HG02840 (cell line): ENCODE measurements at regions not wholly inside any gene's neighbourhood (a gene's known extent, or its start where the extent isn't known, plus 50 kb on each side); places are given as distances from the start of the nearest gene placed in this dataset.

ENCODE experiments used
- ATAC-seq: cut with Tn5 transposase; IDR thresholded peaks from one replicate; pipeline ENCODE4 v1.9.1; 2021; ENCODE audit warnings: mild to moderate bottlenecking, moderate library complexity, moderate number of reproducible peaks; ENCODE audit not compliant: unreplicated experiment, low FRiP score

DNA sequence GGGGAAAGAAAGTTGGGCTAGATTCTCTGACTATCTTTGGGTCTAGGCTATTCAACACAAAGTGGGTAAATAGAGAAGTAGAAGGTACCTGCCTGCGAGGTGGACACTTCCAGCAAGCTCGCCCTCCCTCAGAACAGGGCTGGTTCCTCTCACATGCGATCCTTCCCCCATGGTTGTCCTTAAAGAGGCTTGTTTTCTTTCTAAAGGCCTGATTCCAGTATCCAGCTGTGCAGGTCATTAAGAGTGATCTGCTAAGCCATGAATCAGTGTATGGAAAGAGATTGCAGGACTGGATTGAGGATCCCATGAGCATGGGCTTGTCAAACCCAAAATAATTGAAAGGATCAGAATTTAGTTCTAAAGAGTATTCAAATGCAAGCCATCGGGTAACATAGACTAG lies 189.0 kb downstream of the URB2 start:
- ATAC-seq = no peak

DNA sequence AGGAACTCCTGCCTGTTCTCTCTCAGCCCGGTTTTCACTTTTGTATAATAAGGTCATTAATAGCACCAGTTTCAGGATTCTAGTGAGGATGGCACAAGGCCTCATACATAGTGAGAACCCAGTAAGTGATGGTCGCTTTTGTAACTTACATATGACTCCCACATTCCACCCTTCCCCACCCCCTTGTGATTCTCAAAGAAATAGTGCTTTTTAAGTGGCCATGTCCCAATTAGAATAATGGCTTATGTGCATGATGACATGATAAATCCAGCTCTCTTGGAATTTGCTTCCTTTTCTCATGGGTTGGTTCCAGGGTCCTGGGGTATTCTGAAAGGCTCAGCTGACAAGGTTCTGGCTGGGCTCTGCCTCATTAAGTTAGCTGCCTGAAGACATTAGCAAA lies 189.9 kb downstream of the URB2 start:
- no peak for ATAC-seq

DNA sequence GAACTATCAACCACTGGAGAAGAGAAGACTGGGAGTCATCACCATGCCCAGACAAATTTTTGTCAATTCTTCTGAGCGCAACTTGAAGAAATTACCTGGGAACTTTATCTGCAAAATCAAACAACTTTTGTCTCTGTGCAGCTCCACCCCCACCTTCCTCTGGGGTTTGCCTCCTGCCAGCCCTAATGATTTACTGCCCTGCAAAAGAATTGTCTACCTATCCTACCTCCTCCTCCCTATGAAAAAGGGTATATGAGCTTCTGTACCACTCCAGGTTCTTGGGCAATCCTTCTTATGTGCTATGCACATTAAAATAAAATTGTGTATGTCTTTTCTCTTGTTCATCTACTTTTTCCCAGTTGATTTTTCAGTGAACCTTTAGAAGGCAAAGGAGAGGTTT lies 191.9 kb downstream of the URB2 start:
- ATAC-seq = no peak

GRCh38 chr1:229819091-229819490 lies 193.0 kb downstream of the URB2 start:
- no peak for ATAC-seq

DNA sequence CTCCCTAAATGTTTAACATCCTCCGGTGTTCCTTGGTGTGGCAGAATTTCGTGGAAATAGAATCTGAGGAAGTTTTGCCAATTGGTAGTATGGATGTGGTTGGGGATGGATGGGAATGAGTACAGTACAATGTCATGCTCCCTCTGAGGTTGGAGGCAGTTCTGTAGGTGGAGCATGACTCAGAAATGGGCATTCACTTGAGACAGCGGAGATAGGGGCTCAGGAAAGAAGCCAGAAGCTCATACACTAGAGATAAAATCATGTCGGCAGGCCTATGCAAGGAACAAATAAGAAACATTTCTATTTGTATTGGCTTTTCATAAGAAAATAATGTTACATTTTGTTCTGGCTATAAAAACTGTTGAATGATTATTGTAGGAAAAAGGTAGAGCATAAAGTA lies 196.0 kb downstream of the URB2 start:
- no peak for ATAC-seq

- no peak for ATAC-seq
These were observed 199.0 kb downstream of the URB2 start for GRCh38 chr1:229825042-229825441.

DNA sequence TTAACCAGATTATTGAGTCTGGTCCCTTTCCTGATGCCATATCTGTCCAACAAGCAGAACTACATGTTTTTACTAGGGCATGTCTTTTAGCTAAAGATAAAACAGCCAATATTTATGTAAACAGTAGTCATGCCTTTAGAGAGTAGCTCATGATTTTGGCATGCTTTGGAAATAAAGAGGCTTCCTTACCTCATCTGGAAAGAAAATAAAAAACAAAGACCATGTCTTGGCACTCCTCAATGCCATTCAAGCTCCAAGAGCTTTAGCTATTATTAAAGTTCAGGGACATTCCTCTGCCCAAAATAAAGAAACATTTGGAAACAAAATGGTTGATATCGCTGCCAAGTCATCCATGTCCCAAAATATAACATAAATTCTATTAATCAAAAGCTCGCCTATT lies 202.4 kb downstream of the URB2 start:
- no peak for ATAC-seq

GRCh38 chr1:229832695-229833094 lies 206.6 kb downstream of the URB2 start:
- ATAC-seq = no peak

- no peak for ATAC-seq
These were observed 208.2 kb downstream of the URB2 start for GRCh38 chr1:229834230-229834629.

- no peak for ATAC-seq
These were observed 209.2 kb downstream of the URB2 start for GRCh38 chr1:229835226-229835625.

DNA sequence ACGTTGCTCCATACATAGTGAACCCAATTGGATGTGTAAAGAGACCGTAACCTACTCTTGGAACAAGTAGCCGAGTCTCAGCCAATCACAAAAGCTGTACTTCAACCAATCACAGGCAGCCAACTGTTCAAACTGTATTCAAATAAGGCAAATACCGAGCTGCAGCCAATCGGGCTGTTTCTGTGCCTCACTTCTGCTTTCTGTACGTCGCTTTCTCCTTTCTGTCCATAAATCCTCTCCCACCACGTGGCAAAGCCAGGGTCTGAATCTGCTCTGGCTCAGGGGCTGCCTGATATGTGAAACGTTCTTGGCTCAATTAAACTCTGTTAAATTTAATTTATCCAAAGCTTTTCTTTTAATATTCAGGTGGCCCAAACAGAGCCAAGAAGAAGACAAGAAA lies 210.3 kb downstream of the URB2 start:
- ATAC-seq = no peak

GRCh38 chr1:229838204-229838603 lies 212.2 kb downstream of the URB2 start:
- ATAC-seq = no peak

DNA sequence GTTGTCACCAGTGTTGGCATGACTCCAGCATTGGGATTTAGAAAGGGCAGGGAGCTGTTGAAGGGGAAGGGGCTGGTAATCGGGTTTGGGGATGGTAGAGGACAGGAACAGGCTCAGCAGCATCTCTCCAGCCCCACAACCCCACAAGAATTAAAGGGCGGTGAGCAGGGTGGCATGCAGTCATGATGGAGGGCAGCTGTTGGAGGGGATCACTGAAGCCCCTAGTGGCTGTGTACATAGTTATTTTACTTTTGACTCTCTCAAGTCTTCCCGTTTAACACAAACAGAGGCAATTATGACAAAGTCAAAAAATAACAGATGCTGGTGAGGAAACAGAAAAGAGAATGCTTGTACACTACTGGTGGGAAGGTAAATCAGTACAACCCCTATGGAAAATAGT lies 213.8 kb downstream of the URB2 start:
- no peak for ATAC-seq

GRCh38 chr1:229841230-229841629 lies 215.2 kb downstream of the URB2 start:
- ATAC-seq = no peak

- no peak for ATAC-seq
These were observed 216.5 kb downstream of the URB2 start for GRCh38 chr1:229842302-229843255.

DNA sequence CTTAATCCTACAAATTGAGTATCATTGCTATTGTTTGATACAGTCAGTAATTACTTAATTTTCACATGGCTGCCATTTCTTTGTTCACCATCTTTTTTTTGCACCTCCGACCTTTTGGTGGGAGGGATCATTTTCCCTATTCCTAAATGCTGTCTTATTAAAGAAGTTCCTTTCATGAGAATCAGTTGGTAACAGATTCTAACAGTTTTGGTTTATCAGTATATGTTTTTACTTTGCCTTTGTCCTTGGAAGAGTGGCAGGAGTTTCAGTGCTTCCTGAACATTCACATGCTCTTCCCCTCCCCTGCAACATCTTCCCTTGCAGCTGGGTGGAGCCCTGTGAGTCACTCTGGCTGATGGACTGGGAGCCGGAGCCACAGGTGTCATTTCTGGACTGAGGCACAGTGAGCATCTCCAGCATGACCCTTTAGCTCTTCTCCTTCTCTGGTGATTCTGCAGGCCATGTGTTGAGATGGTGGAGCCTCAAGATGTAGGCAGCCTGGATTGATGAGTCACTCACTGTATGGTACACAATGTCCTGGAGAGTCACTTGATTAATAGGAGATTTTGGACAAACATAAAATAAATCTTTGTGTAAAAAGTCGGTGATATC lies 217.7 kb downstream of the URB2 start:
- no peak for ATAC-seq

DNA sequence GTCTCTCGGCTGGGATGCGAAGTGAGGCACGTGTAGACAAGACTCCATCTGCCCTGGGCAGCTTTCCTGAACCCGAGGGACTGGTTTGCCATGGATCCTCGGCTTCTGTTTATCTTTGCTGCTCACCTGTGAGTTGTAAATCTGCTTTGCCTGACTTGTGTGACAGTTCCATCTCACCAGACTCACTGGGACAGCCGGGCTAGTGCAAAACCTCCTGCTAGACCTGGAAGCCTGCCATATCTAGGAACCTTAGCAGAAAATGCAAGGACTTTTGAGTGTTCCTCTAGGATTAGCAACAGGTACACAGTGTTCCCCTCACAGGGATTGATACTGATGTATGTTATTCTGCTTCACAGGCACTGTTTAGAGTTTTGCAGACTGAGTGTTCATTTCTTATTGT lies 218.6 kb downstream of the URB2 start:
- no peak for ATAC-seq

DNA sequence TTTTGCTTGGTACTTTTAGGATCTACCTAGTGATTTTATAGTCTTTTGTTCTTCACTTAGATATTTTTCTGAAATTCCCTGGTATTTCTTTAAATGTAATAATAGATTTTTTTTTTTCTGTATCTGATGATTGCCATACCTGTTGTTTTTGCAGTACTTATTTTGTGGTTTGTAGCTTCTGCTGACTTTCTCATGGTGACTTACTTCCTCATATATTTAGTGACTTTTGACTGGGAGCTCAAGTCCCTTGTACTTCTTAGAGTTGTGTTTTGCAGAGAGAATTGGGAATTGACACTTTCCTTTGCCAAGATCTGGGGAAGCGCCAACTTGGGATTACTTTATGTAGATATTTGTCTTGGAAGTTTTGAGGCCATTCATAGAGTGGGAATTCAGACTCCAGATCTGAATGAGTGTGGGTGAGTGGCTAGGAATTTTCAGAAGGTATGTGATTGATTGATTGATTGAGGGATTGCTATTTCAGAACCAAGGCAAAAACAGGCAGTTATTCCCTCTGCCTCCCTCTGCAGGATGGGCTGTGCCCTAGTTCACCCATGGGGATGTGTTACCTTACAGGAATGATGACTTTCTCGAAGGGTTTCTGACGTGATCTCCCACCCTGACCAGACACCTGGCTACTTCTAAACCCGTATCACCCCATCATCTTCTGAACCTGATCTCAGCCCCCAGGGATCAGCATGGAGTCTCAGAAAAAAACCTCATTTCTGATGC lies 219.5 kb downstream of the URB2 start:
- no peak for ATAC-seq

- ATAC-seq = no peak
These were observed 220.3 kb downstream of the URB2 start for GRCh38 chr1:229846351-229846750.

DNA sequence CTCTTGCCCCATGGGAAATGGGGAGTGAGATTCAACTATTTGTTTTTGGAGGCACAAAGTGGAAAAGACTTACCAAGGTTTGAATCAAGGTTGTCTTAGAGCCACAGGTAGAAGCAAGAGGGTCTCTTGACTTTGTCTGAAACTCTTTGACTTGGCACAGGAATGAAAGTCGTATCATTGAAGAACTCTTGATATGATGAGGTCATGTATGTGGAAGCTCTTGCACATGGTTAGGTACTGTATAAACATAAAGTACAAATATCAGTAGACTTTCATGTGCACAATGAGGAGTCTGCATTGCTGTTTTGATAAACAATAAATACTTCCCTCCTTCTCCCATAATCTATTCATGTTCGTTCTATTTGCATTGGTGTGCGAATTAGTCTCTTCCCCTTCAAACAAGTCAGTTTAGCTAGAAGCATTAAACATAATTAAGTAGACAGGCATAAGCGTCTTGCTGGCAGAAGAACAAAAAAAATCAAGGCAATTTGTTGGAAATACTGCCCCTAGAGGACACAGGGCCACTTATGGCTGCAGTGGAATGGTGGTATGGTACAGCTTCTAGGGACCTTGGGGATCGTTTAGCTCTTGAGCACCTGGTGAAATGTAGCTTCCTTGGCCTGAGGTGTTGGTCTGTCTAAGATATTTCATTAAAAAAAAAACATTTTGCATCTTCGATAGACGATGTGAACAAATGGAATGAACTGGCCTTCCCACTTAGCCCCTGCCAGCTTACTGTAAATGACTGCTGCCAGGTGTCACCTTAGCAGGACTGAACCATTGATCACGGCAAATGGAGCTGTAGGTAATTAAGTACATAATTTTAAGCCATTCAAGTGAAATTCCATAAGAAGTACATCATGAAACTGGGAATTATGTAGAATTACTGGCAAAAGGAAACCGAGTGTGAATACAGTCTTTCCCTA lies 218.0 kb upstream of the GALNT2 start:
- ATAC-seq = no peak
